ENCODE measurements at regions not wholly inside any gene's neighbourhood (a gene's known extent, or its start where the extent isn't known, plus 50 kb on each side); places are given as distances from the start of the nearest gene placed in this dataset.

- no peak for FAIRE-seq
- H3K36me3 ChIP-seq (ENCODE audit: control insufficient read depth, insufficient read depth, low read length), result no peaks in the 10 kb centered on the region
- no peaks in the 10 kb centered on the region for H4K20me1 ChIP-seq (replicated peaks; ENCODE audit: control insufficient read depth, insufficient read depth, low read length)
- POLR2A ChIA-PET, result no interaction called here
- in situ Hi-C loops (cut with MboI) (no loop called here), intact Hi-C loops (cut with micrococcal nuclease) (no loop called here)
- no peak overlapping the region for H2AFZ ChIP-seq (ENCODE audit: low read depth, low read length)
- no peak overlapping the region for H3K9ac ChIP-seq (ENCODE audit: insufficient read depth in 1 of 2, low read depth in 2 of 2, low read length in 2 of 2)
- no peaks in the 10 kb centered on the region for H3K4me1 ChIP-seq (replicated peaks in 1 of 2; ENCODE audit: control insufficient read depth in 2 of 2, insufficient read depth in 2 of 2, low read length in 2 of 2)
- no peak for TF ChIP-seq ZNF280A (IDR thresholded peaks at IDR 0.05; ENCODE audit: low read depth, partially characterized antibody)
- no peak for TF ChIP-seq AFF4 (CRISPR knock-in tag; IDR thresholded peaks at IDR 0.05)
- H3K9me1 ChIP-seq (ENCODE audit: control insufficient read depth, insufficient read depth, low read length), result no peaks in the 10 kb centered on the region
- no peaks in the 10 kb centered on the region for H3K27me3 ChIP-seq (ENCODE audit: control insufficient read depth in 2 of 2, insufficient read depth in 2 of 2, low read length in 2 of 2)
- H3K79me2 ChIP-seq (ENCODE audit: control insufficient read depth, insufficient read depth, low read length), result no peaks in the 10 kb centered on the region
- H3K9me3 ChIP-seq (replicated peaks; ENCODE audit: control insufficient read depth, insufficient read depth, low read depth, low read length), result no peaks in the 10 kb centered on the region
- H3K4me3 ChIP-seq, result no peak overlapping the region
- ATAC-seq, result no peak
- no peak for DNase-seq (ENCODE audit: extremely low read depth in 1 of 4, low spot score in 3 of 4)
- WGBS (ENCODE audit: insufficient coverage, low coverage, missing lambda C conversion rate), result 37% methylated on average over 3 of the region's 3 CpGs
- no peak overlapping the region for H3K4me2 ChIP-seq (ENCODE audit: insufficient read depth, low read length)
- BruUV-seq (replicated peaks), result no TSS peak
- no peak overlapping the region for H3K27ac ChIP-seq (ENCODE audit: extremely low read depth, low read depth, low read length)
- CTCF ChIA-PET (ENCODE audit: low intra/inter-chr PET ratio), result no interaction called here
Measured at GRCh38 chr3:166201476-166201875, 364.3 kb upstream of the BCHE start.

Data from K562 (cell line).